Mammary epithelial cell (primary cell): ENCODE measurements at regions not wholly inside any gene's neighbourhood (a gene's known extent, or its start where the extent isn't known, plus 50 kb on each side); places are given as distances from the start of the nearest gene placed in this dataset.

Experiments used
- CTCF ChIP-seq, 2 donors: IDR thresholded peaks in 1 of 2; conservative IDR thresholded peaks in 1 of 2; 2 replicates each; pipeline ENCODE4 v1.5.1; 2011 to 2012; ENCODE audit warnings: inconsistent platforms in 2 of 2, low read length in 2 of 2, mild to moderate bottlenecking in 2 of 2, control low read depth in 1 of 2, low read depth in 1 of 2; ENCODE audit not compliant: insufficient read depth in 1 of 2; ENCODE audit errors: extremely low read depth in 1 of 2
- EZH2 ChIP-seq: IDR thresholded peaks from 2 replicates; pipeline ENCODE4 v1.6.1; 2012; ENCODE audit warnings: low read length, inconsistent platforms, borderline replicate concordance

GRCh38 chr10:4543938-4544533, 282.0 kb upstream of the AKR1E2 start:
- TF ChIP-seq CTCF (conservative IDR thresholded peaks at IDR 0.05 in 1 of 2, IDR thresholded peaks at IDR 0.05 in 1 of 2; ENCODE audit: extremely low read depth in 1 of 2, insufficient read depth in 1 of 2, low read depth in 1 of 2, low read length in 2 of 2) (no peak), EZH2 (no peak)
